ENCODE measurements at regions not wholly inside any gene's neighbourhood (a gene's known extent, or its start where the extent isn't known, plus 50 kb on each side); places are given as distances from the start of the nearest gene placed in this dataset.

DNA sequence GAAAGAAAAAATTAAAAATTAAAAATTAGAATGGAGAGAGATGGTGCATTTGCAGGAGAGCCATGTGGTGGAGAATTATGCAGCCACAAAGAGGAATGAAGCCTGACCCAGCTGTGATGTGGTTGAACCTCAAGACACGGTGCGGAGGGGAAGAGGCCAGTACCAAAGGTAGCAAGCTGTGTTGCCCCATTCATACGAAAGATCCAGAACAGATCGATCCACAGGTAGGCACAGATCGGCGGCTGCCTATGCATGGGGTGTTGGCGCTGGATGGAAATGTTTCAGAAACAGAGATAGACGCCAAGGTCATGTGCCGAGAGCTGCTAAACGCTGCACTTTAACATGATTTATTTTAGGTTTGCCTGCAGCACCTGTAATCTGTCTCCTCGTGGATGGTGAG is 992.3 kb downstream of the BRD1 start:
- no peak for TF ChIP-seq CTCF (IDR thresholded peaks at IDR 0.05; ENCODE audit: borderline replicate concordance, insufficient read depth, low read depth, low read length)

GRCh38 chr22:48834404-48834803 is 993.3 kb downstream of the BRD1 start:
- TF ChIP-seq CTCF (IDR thresholded peaks at IDR 0.05; ENCODE audit: borderline replicate concordance, insufficient read depth, low read depth, low read length) = no peak
- no peak overlapping the region for H3K4me3 ChIP-seq (ENCODE audit: low read depth, low read length)

More for the DNA sequence above, 992.3 kb downstream of the BRD1 start:
- no peak overlapping the region for H3K4me3 ChIP-seq (ENCODE audit: low read depth, low read length)

GRCh38 chr22:48832592-48832991 is 995.1 kb downstream of the BRD1 start:
- no peak overlapping the region for H3K4me3 ChIP-seq (ENCODE audit: low read depth, low read length)
- no peak for TF ChIP-seq CTCF (IDR thresholded peaks at IDR 0.05; ENCODE audit: borderline replicate concordance, insufficient read depth, low read depth, low read length)

- TF ChIP-seq CTCF (IDR thresholded peaks at IDR 0.05; ENCODE audit: borderline replicate concordance, insufficient read depth, low read depth, low read length) = no peak
- H3K4me3 ChIP-seq (ENCODE audit: low read depth, low read length) = no peak overlapping the region
Measured at GRCh38 chr22:48829908-48830307, 997.8 kb downstream of the BRD1 start.

GRCh38 chr22:48828688-48829087 is 999.0 kb downstream of the BRD1 start:
- no peak overlapping the region for H3K4me3 ChIP-seq (ENCODE audit: low read depth, low read length)
- no peak for TF ChIP-seq CTCF (IDR thresholded peaks at IDR 0.05; ENCODE audit: borderline replicate concordance, insufficient read depth, low read depth, low read length)

DNA sequence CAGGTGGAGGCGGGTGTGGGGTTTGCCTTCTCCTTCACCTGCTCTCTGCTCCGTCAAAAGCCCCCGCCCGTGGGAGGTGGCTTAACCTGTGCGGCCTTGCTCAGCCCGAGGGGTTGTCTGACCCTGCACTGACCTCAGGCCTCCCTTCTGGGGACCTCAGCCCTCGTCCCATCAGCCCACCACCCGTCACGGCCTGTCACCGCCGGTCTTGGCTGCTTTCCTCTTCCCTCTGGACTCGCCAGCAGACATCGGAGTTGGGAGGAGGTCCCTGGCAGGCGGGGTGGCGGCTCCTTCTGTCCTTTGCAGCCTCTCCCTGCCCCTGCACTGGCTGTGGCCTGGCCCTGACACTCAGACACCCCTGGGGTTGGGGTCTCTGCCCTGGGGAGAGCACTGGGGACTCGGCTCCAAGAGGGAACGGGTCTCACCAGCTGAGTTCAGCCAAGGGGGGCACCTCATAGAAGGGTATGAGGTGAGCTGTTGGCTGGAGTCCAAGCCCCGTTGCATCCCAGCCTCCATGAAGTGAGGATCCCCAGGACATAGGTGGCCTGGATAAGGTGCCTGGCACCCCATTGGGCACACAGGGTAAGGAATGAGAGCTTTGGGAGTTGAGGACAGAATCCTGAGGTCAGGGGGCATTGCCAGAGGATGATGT is 999.6 kb downstream of the BRD1 start:
- no peak for TF ChIP-seq CTCF (IDR thresholded peaks at IDR 0.05; ENCODE audit: borderline replicate concordance, insufficient read depth, low read depth, low read length)
- no peak overlapping the region for H3K4me3 ChIP-seq (ENCODE audit: low read depth, low read length)

DNA sequence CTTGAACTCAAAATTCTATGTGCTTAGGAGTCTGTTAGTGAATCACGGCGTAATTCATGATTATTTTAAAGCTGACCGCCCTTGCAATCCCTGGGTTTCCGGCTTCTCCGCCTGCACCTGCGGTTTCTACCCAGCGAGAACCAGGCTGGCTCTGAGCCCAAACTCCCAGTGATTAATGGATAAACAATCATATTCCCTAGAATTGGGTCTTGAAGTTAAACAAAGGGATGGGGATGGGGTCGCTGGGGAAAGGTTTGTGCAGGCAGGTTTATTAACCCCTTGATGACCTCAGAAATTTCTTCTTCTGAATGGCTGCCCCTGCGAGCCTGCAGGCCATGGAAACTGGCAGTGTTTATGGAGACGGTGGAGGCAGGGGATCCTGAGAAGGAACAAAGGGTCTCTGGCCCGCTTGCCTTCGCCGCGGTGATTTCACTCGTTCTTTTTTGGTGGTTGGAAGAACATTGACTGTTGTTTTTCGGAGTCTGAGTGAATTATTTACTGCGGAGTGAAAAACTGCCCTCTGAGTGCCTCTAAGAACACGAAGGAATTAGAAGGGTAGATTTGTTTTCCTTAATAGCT is 1000.3 kb downstream of the BRD1 start:
- no peak overlapping the region for H3K4me3 ChIP-seq (ENCODE audit: low read depth, low read length)
- TF ChIP-seq CTCF (IDR thresholded peaks at IDR 0.05; ENCODE audit: borderline replicate concordance, insufficient read depth, low read depth, low read length) = no peak
